ENCODE measurements at regions not wholly inside any gene's neighbourhood (a gene's known extent, or its start where the extent isn't known, plus 50 kb on each side); places are given as distances from the start of the nearest gene placed in this dataset.

GRCh38 chr13:33744589-33745369 lies 73.2 kb upstream of the RFC3 start:
- Mint-ChIP-seq H3K27me3 (ENCODE audit: low read depth) (no peaks in the 10 kb centered on the region), H3K4me1 (ENCODE audit: low read depth) (peaks cover 26% of the 10 kb centered on the region), H3K4me3 (ENCODE audit: low read depth) (no peak overlapping the region), H3K36me3 (ENCODE audit: low read depth) (no peaks in the 10 kb centered on the region), H3K27ac (no peak overlapping the region), H3K9me3 (no peaks in the 10 kb centered on the region)
- intact Hi-C loops (cut with micrococcal nuclease): loop anchor here (2.0 to 5.0 kb wide), 2 partner anchors 20 to 73 kb away; partner anchors contain the start of gene RFC3
- no peak for DNase-seq (ENCODE audit: low spot score)

- no peak for DNase-seq (ENCODE audit: low spot score)
- H3K27ac Mint-ChIP-seq: no peak overlapping the region
- no peak overlapping the region for H3K4me3 Mint-ChIP-seq (ENCODE audit: low read depth)
- no peaks in the 10 kb centered on the region for H3K9me3 Mint-ChIP-seq
- peaks cover 22% of the 10 kb centered on the region for H3K4me1 Mint-ChIP-seq (ENCODE audit: low read depth)
- intact Hi-C loops (cut with micrococcal nuclease): loop anchor here (2.0 kb wide), 1 partner anchor 21 kb away; no protein-coding TSS in a partner anchor
- no peaks in the 10 kb centered on the region for H3K27me3 Mint-ChIP-seq (ENCODE audit: low read depth)
- H3K36me3 Mint-ChIP-seq (ENCODE audit: low read depth): no peaks in the 10 kb centered on the region
Measured at GRCh38 chr13:33745370-33746324, 72.3 kb upstream of the RFC3 start.

GRCh38 chr13:33746867-33747266 lies 71.1 kb upstream of the RFC3 start:
- H3K9me3 Mint-ChIP-seq: no peaks in the 10 kb centered on the region
- DNase-seq (ENCODE audit: low spot score): no peak
- peaks cover 22% of the 10 kb centered on the region for H3K4me1 Mint-ChIP-seq (ENCODE audit: low read depth)
- H3K4me3 Mint-ChIP-seq (ENCODE audit: low read depth): no peak overlapping the region
- intact Hi-C loops (cut with micrococcal nuclease): no loop called here
- no peaks in the 10 kb centered on the region for H3K27me3 Mint-ChIP-seq (ENCODE audit: low read depth)
- H3K27ac Mint-ChIP-seq: no peak overlapping the region
- H3K36me3 Mint-ChIP-seq (ENCODE audit: low read depth): no peaks in the 10 kb centered on the region

GRCh38 chr13:33751151-33751550 lies 66.8 kb upstream of the RFC3 start:
- H3K36me3 Mint-ChIP-seq (ENCODE audit: low read depth): no peaks in the 10 kb centered on the region
- H3K27ac Mint-ChIP-seq: no peak overlapping the region
- H3K9me3 Mint-ChIP-seq: no peaks in the 10 kb centered on the region
- DNase-seq (ENCODE audit: low spot score): no peak
- no peak overlapping the region for H3K4me3 Mint-ChIP-seq (ENCODE audit: low read depth)
- no peaks in the 10 kb centered on the region for H3K4me1 Mint-ChIP-seq (ENCODE audit: low read depth)
- peaks cover 11% of the 10 kb centered on the region for H3K27me3 Mint-ChIP-seq (ENCODE audit: low read depth)
- intact Hi-C loops (cut with micrococcal nuclease): no loop called here

GRCh38 chr13:33752094-33752493 lies 65.9 kb upstream of the RFC3 start:
- DNase-seq (ENCODE audit: low spot score): no peak
- Mint-ChIP-seq H3K9me3 (no peaks in the 10 kb centered on the region), H3K27me3 (ENCODE audit: low read depth) (peaks cover 11% of the 10 kb centered on the region), H3K4me1 (ENCODE audit: low read depth) (no peaks in the 10 kb centered on the region), H3K36me3 (ENCODE audit: low read depth) (no peaks in the 10 kb centered on the region), H3K4me3 (ENCODE audit: low read depth) (no peak overlapping the region), H3K27ac (no peak overlapping the region)
- intact Hi-C loops (cut with micrococcal nuclease): no loop called here

- no peak for DNase-seq (ENCODE audit: low spot score)
- Mint-ChIP-seq H3K36me3 (ENCODE audit: low read depth) (no peaks in the 10 kb centered on the region), H3K9me3 (no peaks in the 10 kb centered on the region), H3K4me3 (ENCODE audit: low read depth) (no peak overlapping the region), H3K27ac (no peak overlapping the region), H3K27me3 (ENCODE audit: low read depth) (peaks cover 11% of the 10 kb centered on the region), H3K4me1 (ENCODE audit: low read depth) (no peaks in the 10 kb centered on the region)
- intact Hi-C loops (cut with micrococcal nuclease): no loop called here
Measured at GRCh38 chr13:33752597-33752996, 65.4 kb upstream of the RFC3 start.

GRCh38 chr13:33756929-33757328 lies 61.0 kb upstream of the RFC3 start:
- DNase-seq (ENCODE audit: low spot score): no peak
- Mint-ChIP-seq H3K27me3 (ENCODE audit: low read depth) (peaks cover 14% of the 10 kb centered on the region), H3K27ac (no peak overlapping the region), H3K36me3 (ENCODE audit: low read depth) (no peaks in the 10 kb centered on the region), H3K4me3 (ENCODE audit: low read depth) (no peak overlapping the region), H3K9me3 (no peaks in the 10 kb centered on the region), H3K4me1 (ENCODE audit: low read depth) (no peaks in the 10 kb centered on the region)
- intact Hi-C loops (cut with micrococcal nuclease): no loop called here

GRCh38 chr13:33757713-33758112 lies 60.2 kb upstream of the RFC3 start:
- Mint-ChIP-seq H3K27me3 (ENCODE audit: low read depth) (peaks cover 13% of the 10 kb centered on the region), H3K36me3 (ENCODE audit: low read depth) (no peaks in the 10 kb centered on the region), H3K27ac (no peak overlapping the region), H3K9me3 (no peaks in the 10 kb centered on the region), H3K4me3 (ENCODE audit: low read depth) (no peak overlapping the region), H3K4me1 (ENCODE audit: low read depth) (no peaks in the 10 kb centered on the region)
- no peak for DNase-seq (ENCODE audit: low spot score)
- intact Hi-C loops (cut with micrococcal nuclease): no loop called here

- H3K4me3 Mint-ChIP-seq (ENCODE audit: low read depth): no peak overlapping the region
- intact Hi-C loops (cut with micrococcal nuclease): no loop called here
- no peak overlapping the region for H3K27ac Mint-ChIP-seq
- peaks cover 3% of the 10 kb centered on the region for H3K4me1 Mint-ChIP-seq (ENCODE audit: low read depth)
- H3K27me3 Mint-ChIP-seq (ENCODE audit: low read depth): peaks cover 11% of the 10 kb centered on the region
- no peak for DNase-seq (ENCODE audit: low spot score)
- no peaks in the 10 kb centered on the region for H3K9me3 Mint-ChIP-seq
- H3K36me3 Mint-ChIP-seq (ENCODE audit: low read depth): no peaks in the 10 kb centered on the region
Measured at GRCh38 chr13:33758113-33758512, 59.8 kb upstream of the RFC3 start.

GRCh38 chr13:33761740-33762139 lies 56.2 kb upstream of the RFC3 start:
- no peak overlapping the region for H3K27ac Mint-ChIP-seq
- H3K27me3 Mint-ChIP-seq (ENCODE audit: low read depth): peaks cover 5% of the 10 kb centered on the region
- no peaks in the 10 kb centered on the region for H3K36me3 Mint-ChIP-seq (ENCODE audit: low read depth)
- H3K4me1 Mint-ChIP-seq (ENCODE audit: low read depth): peaks cover 4% of the 10 kb centered on the region
- DNase-seq (ENCODE audit: low spot score): no peak
- H3K9me3 Mint-ChIP-seq: no peaks in the 10 kb centered on the region
- intact Hi-C loops (cut with micrococcal nuclease): no loop called here
- no peak overlapping the region for H3K4me3 Mint-ChIP-seq (ENCODE audit: low read depth)

GRCh38 chr13:33763021-33763420 lies 54.9 kb upstream of the RFC3 start:
- Mint-ChIP-seq H3K4me1 (ENCODE audit: low read depth) (peaks cover 4% of the 10 kb centered on the region), H3K27ac (no peak overlapping the region), H3K9me3 (no peaks in the 10 kb centered on the region), H3K27me3 (ENCODE audit: low read depth) (peaks cover 5% of the 10 kb centered on the region), H3K36me3 (ENCODE audit: low read depth) (no peaks in the 10 kb centered on the region), H3K4me3 (ENCODE audit: low read depth) (no peak overlapping the region)
- intact Hi-C loops (cut with micrococcal nuclease): no loop called here
- no peak for DNase-seq (ENCODE audit: low spot score)

- no peak for DNase-seq (ENCODE audit: low spot score)
- no peaks in the 10 kb centered on the region for H3K36me3 Mint-ChIP-seq (ENCODE audit: low read depth)
- peaks cover 7% of the 10 kb centered on the region for H3K27me3 Mint-ChIP-seq (ENCODE audit: low read depth)
- no peak overlapping the region for H3K27ac Mint-ChIP-seq
- intact Hi-C loops (cut with micrococcal nuclease): no loop called here
- H3K4me1 Mint-ChIP-seq (ENCODE audit: low read depth): peaks cover 4% of the 10 kb centered on the region
- H3K9me3 Mint-ChIP-seq: no peaks in the 10 kb centered on the region
- no peak overlapping the region for H3K4me3 Mint-ChIP-seq (ENCODE audit: low read depth)
Measured at GRCh38 chr13:33764716-33765115, 53.2 kb upstream of the RFC3 start.

Measured in activated T-helper 2 cell treated with anti-CD3 and anti-CD28 coated beads, Interferon-gamma antibody, Interleukin-2, Interleukin-4, amounts not matched to agents 10 μg/mL and 5 μg/mL and 100 μg/mL, durations not matched to agents 14 hours and 24 hours and 36 hours (primary cell).